ENCODE measurements at regions not wholly inside any gene's neighbourhood (a gene's known extent, or its start where the extent isn't known, plus 50 kb on each side); places are given as distances from the start of the nearest gene placed in this dataset.

DNA sequence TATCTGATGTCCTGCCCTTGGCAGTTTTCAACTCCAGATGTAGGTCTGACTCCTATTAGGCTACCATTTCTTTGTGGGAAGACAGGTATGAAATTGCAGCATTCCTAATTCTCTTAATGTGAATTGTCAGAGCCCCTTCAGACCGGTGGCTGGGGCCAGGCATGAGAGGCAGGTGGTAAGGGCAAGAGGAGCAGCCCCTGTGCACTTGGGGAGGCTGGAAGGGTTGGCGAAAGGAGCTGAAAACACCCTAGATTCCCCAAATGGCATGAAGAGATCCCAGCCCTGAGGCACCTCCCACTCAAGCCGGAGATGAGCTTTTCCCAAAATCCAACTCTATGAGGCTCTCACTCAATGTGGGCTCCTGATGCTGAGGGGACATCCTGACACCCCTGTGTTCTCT, 453.2 kb downstream of the NR2F2 start:
- no TSS peak for BruUV-seq (replicated peaks)
- Histone ChIP-seq H2AFZ (ENCODE audit: low read depth, low read length) (no peak overlapping the region), H3K27me3 (ENCODE audit: control insufficient read depth in 2 of 2, insufficient read depth in 2 of 2, low read length in 2 of 2) (peaks cover 0 to 6% of the 10 kb centered on the region in 2 experiments; a peak in 1 of 5 replicates), H3K9ac (ENCODE audit: insufficient read depth in 1 of 2, low read depth in 2 of 2, low read length in 2 of 2) (no peak overlapping the region), H3K4me1 (replicated peaks in 1 of 2; ENCODE audit: control insufficient read depth in 2 of 2, insufficient read depth in 2 of 2, low read length in 2 of 2) (no peaks in the 10 kb centered on the region), H3K4me3 (no peak overlapping the region), H3K4me2 (ENCODE audit: insufficient read depth, low read length) (no peak overlapping the region), H3K36me3 (ENCODE audit: control insufficient read depth, insufficient read depth, low read length) (no peaks in the 10 kb centered on the region), H3K27ac (ENCODE audit: extremely low read depth, low read depth, low read length) (no peak overlapping the region), H3K9me1 (ENCODE audit: control insufficient read depth, insufficient read depth, low read length) (no peaks in the 10 kb centered on the region), H3K79me2 (ENCODE audit: control insufficient read depth, insufficient read depth, low read length) (no peaks in the 10 kb centered on the region), H3K9me3 (replicated peaks; ENCODE audit: control insufficient read depth, insufficient read depth, low read depth, low read length) (no peaks in the 10 kb centered on the region), H4K20me1 (replicated peaks; ENCODE audit: control insufficient read depth, insufficient read depth, low read length) (no peaks in the 10 kb centered on the region)
- ChIA-PET CTCF (ENCODE audit: low intra/inter-chr PET ratio) (no interaction called here), POLR2A (no interaction called here)
- DNase-seq (ENCODE audit: extremely low read depth in 1 of 4, low spot score in 3 of 4) (no peak), ATAC-seq (no peak), FAIRE-seq (no peak)
- WGBS (ENCODE audit: insufficient coverage, low coverage, missing lambda C conversion rate): 0% methylated on average over 3 of the region's 3 CpGs
- in situ Hi-C loops (cut with MboI) (no loop called here), intact Hi-C loops (cut with micrococcal nuclease) (no loop called here)
- TF ChIP-seq ETV6 (IDR thresholded peaks at IDR 0.05; ENCODE audit: borderline replicate concordance in 1 of 2, low read depth in 2 of 2, low read length in 1 of 2) (no peak), ETV6 (CRISPR knock-in tag; IDR thresholded peaks at IDR 0.05; ENCODE audit: borderline replicate concordance) (no peak), CEBPG (CRISPR knock-in tag; IDR thresholded peaks at IDR 0.05) (no peak), CEBPG (tag; conservative IDR thresholded peaks at IDR 0.05 in 1 of 2, IDR thresholded peaks at IDR 0.05 in 1 of 2) (no peak), NFE2 (IDR thresholded peaks at IDR 0.05; ENCODE audit: low read depth) (no peak), L3MBTL2 (IDR thresholded peaks at IDR 0.05) (no peak), MEIS2 (IDR thresholded peaks at IDR 0.05; ENCODE audit: partially characterized antibody) (no peak), CTBP1 (IDR thresholded peaks at IDR 0.05; ENCODE audit: borderline replicate concordance) (no peak), BRCA1 (IDR thresholded peaks at IDR 0.05) (no peak), BRCA1 (CRISPR knock-in tag; IDR thresholded peaks at IDR 0.05) (no peak), FOXP1 (CRISPR knock-in tag; IDR thresholded peaks at IDR 0.05) (no peak), JUND (IDR thresholded peaks at IDR 0.05; ENCODE audit: borderline replicate concordance, low read depth, low read length) (no peak), JUND (tag; IDR thresholded peaks at IDR 0.05; ENCODE audit: borderline replicate concordance, low read depth, low read length) (no peak), FOXK1 (CRISPR knock-in tag; IDR thresholded peaks at IDR 0.05; ENCODE audit: borderline replicate concordance) (no peak), HNRNPLL (IDR thresholded peaks at IDR 0.05; ENCODE audit: low read depth, low read length, poor library complexity, severe bottlenecking) (no peak), HCFC1 (IDR thresholded peaks at IDR 0.05; ENCODE audit: low read depth, low read length) (no peak)
- TF ChIP-seq, protein P1, sequence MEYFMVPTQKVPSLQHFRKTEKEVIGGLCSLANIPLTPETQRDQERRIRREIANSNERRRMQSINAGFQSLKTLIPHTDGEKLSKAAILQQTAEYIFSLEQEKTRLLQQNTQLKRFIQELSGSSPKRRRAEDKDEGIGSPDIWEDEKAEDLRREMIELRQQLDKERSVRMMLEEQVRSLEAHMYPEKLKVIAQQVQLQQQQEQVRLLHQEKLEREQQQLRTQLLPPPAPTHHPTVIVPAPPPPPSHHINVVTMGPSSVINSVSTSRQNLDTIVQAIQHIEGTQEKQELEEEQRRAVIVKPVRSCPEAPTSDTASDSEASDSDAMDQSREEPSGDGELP (CRISPR knock-in tag; IDR thresholded peaks at IDR 0.05; ENCODE audit: borderline replicate concordance): no peak

All from K562 (cell line).